ENCODE measurements at regions not wholly inside any gene's neighbourhood (a gene's known extent, or its start where the extent isn't known, plus 50 kb on each side); places are given as distances from the start of the nearest gene placed in this dataset.
"Not testable (repeated sequence)": the region's sequence is repeated elsewhere in the genome, so short reads cannot be mapped to it uniquely, and the experiment has no call there.

DNA sequence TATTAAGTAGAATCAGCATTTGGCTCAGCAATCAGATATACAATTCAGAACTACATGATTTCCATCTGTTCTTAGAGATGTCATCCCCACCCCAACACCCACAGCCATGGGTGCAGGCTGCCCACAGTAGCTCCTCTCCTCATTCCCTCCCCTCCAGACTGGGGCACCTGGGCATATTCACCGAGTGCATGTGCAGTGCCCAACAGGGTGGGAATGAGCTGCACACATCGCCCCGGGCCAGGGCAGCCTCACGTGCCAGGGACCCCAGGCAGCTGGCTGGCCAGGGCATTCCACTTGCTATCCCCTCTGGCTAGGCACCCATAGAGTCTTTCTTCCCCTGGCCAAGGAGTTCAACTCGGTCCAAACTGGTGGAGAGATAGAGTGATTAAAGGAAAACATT is 461.9 kb upstream of the NUDT12 start:
- no peak for DNase-seq (ENCODE audit: low read depth)
- H3K4me3 ChIP-seq (ENCODE audit: low read length): no peak overlapping the region
- TF ChIP-seq, protein P1, sequence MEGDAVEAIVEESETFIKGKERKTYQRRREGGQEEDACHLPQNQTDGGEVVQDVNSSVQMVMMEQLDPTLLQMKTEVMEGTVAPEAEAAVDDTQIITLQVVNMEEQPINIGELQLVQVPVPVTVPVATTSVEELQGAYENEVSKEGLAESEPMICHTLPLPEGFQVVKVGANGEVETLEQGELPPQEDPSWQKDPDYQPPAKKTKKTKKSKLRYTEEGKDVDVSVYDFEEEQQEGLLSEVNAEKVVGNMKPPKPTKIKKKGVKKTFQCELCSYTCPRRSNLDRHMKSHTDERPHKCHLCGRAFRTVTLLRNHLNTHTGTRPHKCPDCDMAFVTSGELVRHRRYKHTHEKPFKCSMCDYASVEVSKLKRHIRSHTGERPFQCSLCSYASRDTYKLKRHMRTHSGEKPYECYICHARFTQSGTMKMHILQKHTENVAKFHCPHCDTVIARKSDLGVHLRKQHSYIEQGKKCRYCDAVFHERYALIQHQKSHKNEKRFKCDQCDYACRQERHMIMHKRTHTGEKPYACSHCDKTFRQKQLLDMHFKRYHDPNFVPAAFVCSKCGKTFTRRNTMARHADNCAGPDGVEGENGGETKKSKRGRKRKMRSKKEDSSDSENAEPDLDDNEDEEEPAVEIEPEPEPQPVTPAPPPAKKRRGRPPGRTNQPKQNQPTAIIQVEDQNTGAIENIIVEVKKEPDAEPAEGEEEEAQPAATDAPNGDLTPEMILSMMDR (conservative IDR thresholded peaks at IDR 0.05; ENCODE audit: low read depth, low read length): no peak

DNA sequence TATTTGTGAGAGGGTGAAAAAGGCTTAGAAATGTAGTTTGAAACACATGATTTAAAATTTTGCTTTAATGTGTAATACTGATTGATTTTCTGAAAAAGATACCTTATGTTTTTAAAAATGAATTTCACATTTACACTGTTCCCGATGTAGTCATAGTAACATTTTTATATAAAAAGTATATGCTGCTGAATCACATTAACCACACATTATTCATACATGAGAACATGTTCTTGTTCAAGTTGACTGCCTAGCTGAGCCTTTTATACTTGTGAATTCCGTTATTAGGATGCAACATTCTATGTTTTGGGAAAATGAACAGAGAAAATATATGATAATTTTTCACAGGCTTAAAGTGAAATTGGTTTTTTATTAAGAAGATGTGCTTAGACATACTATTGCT is 461.1 kb upstream of the NUDT12 start:
- TF ChIP-seq, protein P1 (conservative IDR thresholded peaks at IDR 0.05; ENCODE audit: low read depth, low read length): no peak
- no peak overlapping the region for H3K4me3 ChIP-seq (ENCODE audit: low read length)
- DNase-seq (ENCODE audit: low read depth): no peak

DNA sequence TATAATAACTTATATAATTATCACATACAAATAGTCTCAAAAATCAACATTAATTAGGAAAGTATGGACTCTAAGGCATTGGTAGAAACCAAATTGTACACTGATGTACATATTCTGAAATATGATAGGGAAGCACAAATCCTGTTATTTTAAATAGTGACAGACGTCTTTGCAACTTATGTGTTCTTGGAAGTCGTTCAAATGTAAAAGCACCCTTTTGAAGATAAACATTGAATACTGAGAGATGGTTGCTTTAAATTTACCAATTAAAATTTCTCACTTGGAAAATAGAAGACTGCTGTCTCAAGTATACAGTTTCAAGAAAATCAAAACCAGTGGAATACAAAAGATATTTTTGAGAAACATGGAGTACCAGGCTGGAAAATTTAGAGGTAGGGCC is 457.4 kb upstream of the NUDT12 start:
- no peak for DNase-seq (ENCODE audit: low read depth)
- no peak overlapping the region for H3K4me3 ChIP-seq (ENCODE audit: low read length)
- TF ChIP-seq, protein P1 (conservative IDR thresholded peaks at IDR 0.05; ENCODE audit: low read depth, low read length): no peak

DNA sequence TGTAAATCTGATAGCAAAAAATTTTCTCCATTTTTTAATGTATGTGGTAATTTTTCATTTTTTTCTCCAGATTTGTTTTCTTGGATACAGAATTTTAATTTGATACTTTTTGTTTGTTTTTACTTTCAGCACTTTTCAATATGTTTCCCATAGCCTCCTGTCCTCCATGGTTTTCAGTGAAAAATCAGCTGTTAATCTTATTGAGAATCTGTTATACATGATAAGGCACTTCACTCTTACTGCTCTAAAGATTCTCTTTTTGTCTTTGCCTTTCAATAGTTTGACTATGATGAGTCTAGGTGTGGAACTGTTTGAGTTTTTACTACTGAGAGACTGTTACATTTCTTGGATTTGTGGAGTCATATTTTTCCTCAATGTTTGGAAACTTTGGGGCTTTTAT is 455.7 kb upstream of the NUDT12 start:
- TF ChIP-seq, protein P1 (conservative IDR thresholded peaks at IDR 0.05; ENCODE audit: low read depth, low read length): no peak
- H3K4me3 ChIP-seq (ENCODE audit: low read length): no peak overlapping the region
- no peak for DNase-seq (ENCODE audit: low read depth)

DNA sequence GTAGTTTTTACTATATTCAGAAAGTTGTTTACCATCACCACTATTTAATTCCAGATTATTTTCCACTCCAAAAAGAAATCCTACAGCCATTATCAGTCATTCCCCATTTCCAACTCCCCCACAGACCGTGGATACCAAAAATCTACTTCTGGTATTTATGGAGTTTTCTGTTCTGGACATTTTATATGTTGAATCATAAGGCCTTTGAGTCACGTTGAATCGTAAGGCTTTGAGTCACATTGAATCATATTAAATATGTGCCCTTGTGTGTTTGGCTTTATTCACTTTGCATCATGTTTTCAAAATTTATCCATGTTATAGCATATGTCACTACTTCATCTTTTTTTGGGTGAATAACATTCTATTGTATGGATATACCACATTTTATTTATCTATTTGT is 454.1 kb upstream of the NUDT12 start:
- DNase-seq (ENCODE audit: low read depth): no peak
- no peak overlapping the region for H3K4me3 ChIP-seq (ENCODE audit: low read length)
- TF ChIP-seq, protein P1 (conservative IDR thresholded peaks at IDR 0.05; ENCODE audit: low read depth, low read length): no peak

DNA sequence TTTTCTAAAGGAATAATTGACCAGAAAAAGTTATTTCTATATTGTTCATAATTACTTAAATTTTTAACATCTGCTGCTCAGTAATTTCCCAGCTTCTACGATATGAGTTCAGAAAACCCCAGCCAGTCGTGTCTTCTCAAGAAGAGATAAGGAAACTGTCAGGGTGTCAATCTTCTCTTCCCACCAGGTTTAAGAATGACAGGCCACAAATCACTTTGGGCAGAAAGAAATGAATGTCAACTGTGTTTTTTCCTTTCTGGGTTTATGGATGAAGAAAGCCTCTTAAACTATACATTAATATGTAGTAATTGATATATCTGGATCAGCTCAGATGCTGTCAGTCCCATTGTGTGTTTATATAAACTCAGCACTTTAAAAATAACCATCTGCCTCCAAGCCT is 453.2 kb upstream of the NUDT12 start:
- H3K4me3 ChIP-seq (ENCODE audit: low read length): no peak overlapping the region
- DNase-seq (ENCODE audit: low read depth): no peak
- TF ChIP-seq, protein P1 (conservative IDR thresholded peaks at IDR 0.05; ENCODE audit: low read depth, low read length): no peak

DNA sequence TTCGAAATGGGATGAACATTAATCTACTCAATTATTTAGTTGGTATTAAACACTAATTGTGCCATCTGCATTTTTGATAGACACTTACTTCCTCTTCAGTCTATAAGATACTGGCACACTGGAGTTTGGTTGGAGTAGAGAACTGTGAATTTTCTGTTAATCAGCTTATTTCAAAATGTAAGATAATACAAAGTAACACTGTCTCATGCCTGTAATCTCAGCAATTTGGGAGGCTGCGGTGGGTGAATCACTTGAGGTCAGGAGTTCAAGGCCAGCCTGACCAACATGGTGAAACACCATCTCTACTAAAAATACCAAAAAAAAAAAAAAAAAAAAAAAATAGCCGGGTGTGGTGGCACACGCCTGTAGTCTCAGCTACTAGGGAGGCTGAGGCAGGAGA is 440.2 kb upstream of the NUDT12 start:
- not testable (repeated sequence) for DNase-seq (ENCODE audit: low read depth)

DNA sequence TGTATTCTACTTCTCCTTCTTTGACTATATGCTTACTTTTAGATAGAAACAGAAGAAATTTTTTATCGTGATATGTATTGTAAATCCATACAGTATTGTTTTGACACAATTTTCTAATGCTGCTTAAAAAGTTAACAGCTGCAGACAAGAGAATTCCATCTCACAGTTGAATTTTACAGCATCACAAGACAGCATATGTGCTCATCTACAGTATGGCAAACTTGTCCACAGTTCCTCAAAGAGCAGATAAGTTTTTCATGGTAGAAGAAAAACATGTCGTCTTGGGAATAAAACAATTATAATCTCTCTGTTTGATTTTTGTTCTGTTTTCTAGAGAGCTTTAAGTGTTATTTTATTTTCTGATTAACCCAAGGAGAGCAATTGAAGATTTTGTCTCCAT is 438.5 kb upstream of the NUDT12 start:
- DNase-seq (ENCODE audit: low read depth): no peak
- no peak overlapping the region for H3K4me3 ChIP-seq (ENCODE audit: low read length)
- TF ChIP-seq, protein P1 (conservative IDR thresholded peaks at IDR 0.05; ENCODE audit: low read depth, low read length): no peak

More for the DNA sequence above, 440.2 kb upstream of the NUDT12 start:
- not testable (repeated sequence) for H3K4me3 ChIP-seq (ENCODE audit: low read length)
